NCI-H1694 treated with DMSO at 0.1 percent for 48 hours (cell line): ENCODE measurements at regions not wholly inside any gene's neighbourhood (a gene's known extent, or its start where the extent isn't known, plus 50 kb on each side); places are given as distances from the start of the nearest gene placed in this dataset.
"Not testable (repeated sequence)": the region's sequence is repeated elsewhere in the genome, so short reads cannot be mapped to it uniquely, and the experiment has no call there.

Experiments
- DNase-seq: peaks from one replicate; lab custom pipeline; 2025; lab: John Stamatoyannopoulos, UW

GRCh38 chr4:149986917-149987316, 91.3 kb upstream of the DCLK2 start:
- no peak for DNase-seq

DNA sequence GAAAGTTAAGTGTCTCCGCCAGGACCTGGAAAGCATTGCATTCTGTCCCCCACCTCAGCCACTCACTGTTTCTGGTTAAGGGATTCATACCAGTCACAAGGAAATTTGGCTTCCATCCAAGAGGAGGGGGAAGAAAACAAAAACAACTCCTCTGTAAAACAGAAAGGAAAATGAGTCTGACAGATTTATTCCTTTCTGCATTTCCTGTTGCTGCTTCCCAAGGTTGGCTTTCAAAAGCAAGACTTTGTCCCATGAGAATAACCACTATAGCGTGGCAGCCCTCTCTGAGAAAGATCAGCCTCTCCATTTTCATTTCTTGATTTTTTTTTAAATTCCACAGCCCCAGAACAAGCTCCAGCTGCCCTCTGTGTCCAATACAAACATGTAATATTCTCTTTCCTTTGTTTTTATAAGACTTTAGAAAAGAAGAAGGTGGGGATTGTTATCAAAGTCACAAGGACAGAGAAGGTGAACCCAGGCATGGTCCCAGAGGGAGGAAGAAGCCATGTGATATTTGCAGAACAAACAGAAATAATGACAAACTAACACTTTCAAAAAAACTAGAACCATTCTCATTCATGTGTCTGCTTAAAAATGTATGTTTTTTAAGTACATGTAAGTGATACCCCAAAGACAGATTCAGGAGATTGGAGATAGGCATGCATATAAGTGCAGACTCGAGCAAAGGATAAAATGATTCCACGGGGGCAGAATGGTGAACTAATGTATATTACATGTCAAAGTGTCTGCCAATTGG, 90.7 kb upstream of the DCLK2 start:
- peak; percentile 12 for DNase-seq

DNA sequence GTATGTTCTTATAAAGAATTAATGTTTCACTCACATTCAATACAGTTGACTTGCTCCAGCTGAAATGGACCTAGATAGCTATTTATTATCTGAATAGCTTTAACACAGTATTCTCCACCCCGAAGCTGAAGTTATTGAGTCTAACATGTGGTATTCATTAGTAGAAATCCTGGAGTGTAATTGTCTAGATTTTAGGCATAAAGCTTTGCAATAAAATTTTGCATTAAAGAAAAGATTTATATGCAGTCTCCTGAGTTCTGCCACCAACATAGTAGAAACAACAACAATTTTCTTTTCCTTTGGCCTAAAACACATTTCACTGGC, 90.2 kb upstream of the DCLK2 start:
- DNase-seq: no peak

DNA sequence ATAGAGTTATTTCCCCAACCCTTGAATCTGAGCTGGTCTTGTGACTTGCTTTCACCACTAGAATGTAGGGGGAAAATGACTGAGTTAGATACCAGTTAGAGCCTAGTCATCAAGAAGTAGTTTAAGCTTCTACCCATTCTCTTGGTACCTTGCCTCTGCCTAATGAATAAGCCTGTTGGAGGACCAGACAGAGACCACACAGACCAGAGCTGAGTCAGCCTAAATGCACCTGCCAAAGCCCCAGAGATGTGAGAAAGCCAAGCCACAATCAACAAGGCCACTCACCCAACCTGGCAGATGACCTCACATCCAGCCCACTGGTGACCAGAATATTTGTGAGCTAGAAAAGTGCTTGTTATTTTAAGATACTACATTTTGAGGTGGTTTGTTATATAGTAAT, 85.2 kb upstream of the DCLK2 start:
- DNase-seq: no peak

DNA sequence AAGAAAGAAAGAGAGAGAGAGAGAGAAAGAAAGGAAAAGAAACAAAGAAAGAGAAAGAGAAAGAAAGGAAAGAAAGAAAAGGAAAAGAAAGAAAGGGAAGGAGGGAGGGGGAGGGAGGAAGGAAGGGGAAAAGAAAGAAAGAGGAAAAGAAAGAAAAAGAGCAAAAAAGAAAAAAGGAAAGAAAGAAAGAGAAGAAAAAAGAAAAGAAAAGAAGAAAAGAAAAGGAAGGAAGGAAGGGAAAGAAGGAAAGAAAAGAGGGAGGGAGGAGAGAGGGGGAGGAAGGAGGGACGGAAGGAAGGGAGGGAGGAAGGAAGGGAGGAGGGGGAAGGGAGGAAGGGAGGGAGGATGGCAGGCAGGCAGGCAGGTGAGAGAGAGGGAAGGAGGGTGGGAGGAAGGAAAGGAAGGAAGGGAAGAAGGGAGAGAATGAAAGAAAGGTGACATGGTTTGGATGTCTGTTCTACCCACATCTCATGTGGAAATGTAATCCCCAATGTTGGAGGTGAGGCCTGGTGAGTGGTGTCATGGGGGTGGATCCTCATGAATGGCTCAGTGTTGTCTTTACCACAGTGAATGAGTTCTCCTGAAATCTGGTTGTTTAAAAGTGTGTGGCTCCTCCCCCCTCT, 83.0 kb upstream of the DCLK2 start:
- DNase-seq: no peak

- DNase-seq: no peak
Measured at GRCh38 chr4:149997881-149998421, 80.3 kb upstream of the DCLK2 start.

GRCh38 chr4:149999485-150000074, 78.7 kb upstream of the DCLK2 start:
- peak; percentile 74 for DNase-seq

DNA sequence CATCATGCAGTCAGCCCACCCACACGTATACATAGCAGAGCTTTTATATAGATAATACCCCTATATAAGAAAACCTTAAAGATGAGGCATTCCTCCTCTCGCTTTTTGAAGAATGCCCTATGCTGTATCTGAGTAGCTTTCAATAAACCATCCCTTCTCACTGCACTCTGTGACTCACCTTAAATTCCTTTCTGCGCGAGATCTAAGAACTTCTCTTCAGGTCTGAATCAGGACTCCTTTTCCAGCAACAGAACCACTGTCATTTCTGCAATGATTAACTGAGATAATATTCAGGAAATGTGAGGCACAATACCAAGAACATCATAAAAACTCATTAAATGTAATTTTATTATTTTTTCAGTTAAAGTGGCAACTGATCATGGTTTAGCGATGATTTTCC, 76.4 kb upstream of the DCLK2 start:
- no peak for DNase-seq

DNA sequence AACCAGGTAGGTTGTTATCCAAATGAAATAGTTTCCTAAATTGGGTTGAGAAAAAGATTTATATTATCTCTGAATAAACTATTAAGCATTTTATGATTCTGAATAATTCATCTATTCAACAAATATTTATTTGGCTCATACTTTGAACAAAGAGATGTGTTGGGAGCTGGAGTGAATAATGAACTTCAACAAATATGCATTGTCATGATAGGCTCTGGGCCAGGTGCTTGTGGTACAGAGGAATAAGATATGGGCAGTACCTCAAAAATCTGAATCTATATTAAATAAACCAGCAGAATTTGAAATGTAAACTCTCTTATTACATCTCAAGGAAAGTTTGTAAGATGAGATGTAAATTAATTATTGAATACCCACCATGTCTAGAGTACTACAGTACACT, 75.7 kb upstream of the DCLK2 start:
- DNase-seq: no peak

DNA sequence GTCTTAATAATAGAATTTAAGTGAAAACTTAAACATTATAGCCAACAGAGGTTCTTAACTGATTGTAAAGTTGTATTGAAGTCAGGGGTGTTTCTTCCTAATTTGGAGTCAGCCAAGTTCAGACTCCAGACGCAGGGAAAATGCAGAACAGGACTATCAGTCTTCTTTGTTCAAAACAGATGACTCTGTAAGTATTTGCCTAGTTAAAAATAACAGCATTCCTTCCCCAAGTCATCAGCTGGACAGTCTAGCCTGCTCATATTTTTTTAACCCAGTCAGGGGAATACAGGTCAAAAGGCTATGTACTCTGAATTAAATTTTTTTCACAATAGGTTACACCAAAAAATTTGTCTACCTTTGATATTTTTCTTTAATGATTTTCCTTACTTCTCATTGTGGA, 73.8 kb upstream of the DCLK2 start:
- DNase-seq: no peak

DNA sequence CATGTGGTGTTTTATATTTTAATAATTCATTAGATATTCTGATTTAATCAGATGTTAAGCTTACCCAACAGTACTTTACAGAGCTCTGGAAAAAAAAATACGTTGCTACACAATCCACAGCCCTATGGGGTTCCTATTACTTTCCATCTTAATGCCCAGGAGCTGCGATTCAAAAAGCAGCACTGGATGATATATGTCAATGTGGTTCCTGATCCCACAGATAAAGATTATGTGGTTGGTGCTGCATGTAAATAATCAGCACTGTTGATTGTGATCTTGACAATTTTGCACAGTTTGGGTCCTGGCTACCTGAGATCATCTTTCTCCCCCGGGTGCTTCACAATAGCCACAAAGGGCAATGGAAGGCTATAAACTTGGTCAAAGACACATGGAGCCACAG, 72.7 kb upstream of the DCLK2 start:
- DNase-seq: no peak

DNA sequence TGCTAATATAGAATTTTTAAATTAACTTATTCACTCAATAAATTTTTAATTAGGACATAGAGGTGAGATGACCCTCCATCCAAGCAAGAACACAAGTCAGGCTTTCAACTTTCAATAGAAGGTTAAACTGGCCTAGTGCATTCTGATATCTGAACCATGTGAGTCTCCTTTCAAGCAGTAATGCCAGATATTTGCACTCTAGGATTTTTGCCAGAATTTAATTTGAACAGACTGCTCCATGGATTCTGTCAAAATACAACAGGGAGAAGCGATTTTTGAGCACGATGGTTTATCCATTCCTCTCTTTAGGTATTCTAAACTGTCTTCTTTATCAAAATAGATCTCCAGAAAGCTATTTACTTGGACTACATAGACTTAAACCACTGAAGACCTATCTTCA, 72.0 kb upstream of the DCLK2 start:
- DNase-seq: peak; percentile 83

DNA sequence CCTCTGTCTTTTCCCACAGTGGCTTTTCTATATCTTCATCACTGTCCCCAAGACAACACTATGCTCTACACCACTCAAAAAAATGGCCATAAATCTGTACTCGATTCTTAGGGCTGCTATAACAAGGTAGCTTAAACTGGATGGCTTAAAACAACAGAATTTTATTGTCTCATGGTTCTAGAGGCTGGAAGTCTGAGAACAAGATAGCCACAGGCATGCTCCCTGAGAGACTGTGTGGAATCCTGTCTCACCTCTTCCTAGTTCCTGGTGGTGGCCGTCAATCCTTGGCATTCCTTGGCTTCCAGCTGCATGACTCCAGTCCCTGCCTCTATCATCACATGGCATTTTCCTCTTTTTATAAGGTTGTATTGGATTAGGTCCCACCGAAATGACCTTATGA, 70.7 kb upstream of the DCLK2 start:
- DNase-seq: no peak

DNA sequence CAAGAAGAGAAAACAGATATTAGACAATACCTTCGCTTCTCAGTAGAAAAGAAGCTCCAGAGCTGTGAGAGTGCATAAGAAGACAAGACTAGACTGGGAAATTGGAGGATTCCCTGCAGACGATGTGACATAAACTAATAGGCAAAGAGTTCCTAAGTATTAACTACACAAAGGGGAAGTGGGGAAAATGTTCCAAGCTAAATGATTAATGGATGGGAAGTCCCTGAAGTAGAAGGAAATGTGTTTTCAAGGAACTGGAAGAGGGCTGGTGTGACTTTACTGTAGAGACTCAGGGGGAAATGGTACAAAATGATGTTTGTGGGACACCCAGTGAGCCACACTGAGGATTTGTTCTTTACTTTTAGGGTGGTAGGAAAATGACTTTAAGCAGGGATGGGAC, 69.7 kb upstream of the DCLK2 start:
- no peak for DNase-seq

DNA sequence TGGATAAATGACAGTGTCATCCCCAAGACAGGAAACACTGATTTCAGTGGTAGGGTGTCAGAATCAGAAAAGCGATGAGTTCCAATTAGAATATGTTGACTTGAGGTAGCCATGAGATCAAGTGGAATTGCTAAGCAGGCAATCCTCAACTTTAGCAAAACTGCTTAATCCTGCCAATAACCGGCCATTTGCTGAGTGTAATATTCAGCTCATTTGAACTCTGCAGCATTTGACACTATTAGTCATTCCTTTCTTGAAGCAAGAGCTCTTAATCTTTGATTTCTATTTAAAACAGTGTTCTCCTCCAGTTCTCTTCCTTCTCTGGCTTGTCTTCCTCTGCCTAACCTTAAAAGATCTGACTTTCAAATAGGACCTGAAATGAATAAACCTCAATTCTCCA, 68.7 kb upstream of the DCLK2 start:
- no peak for DNase-seq

DNA sequence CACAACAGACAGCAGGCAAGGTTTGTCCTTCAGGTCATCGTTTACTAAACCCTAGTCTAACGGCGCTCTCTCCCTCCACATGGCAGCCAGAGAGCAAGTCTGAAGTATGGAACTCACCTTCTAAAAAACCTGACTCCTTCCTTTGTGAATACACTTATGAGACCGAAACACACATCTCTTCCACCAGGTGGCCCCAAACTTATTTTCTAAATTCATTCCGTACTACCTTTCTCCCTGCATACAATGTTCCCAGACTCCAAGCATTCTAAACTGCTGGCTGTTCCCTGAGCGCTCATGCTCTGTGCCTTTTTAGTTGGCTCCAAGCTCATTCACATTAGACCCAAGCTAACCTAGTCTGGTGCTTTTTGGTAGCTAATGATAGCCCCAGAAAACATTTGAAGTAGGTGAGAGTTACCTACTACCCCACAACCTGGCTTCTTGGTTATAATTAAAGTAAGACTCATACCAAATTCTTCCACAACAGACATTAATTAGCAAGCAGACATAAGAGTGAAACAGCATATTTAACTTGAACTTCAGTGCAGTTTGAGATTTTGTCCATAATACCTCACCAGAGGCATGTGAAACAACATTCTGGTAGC, 67.6 kb upstream of the DCLK2 start:
- DNase-seq: peak; percentile 65

DNA sequence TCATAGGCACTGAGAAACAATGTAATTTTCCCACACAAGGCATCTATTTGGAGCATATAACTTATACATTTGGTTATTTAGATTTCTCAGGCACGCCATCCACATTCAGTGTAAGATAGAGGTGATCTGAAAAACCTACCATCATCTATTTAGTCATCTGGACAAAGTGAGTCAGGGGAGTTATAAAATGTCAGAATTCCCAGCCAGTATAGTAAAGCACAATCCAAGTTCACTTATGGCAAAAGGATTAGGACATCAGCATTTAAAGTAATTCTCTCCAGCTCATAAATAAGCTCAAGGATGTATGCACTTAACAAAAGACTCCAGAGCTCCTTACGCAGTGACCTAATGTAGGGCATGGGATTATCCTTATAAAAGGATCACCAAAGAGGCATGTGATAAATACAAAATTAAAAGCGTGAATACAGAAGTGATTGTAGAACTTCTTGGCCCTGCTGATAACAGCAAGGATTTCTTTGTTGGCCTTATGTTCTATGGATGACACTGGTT, 65.3 kb upstream of the DCLK2 start:
- DNase-seq: no peak

GRCh38 chr4:150015910-150016309, 62.3 kb upstream of the DCLK2 start:
- DNase-seq: not testable (repeated sequence)

- DNase-seq: not testable (repeated sequence)
Measured at GRCh38 chr4:150016621-150017020, 61.6 kb upstream of the DCLK2 start.

DNA sequence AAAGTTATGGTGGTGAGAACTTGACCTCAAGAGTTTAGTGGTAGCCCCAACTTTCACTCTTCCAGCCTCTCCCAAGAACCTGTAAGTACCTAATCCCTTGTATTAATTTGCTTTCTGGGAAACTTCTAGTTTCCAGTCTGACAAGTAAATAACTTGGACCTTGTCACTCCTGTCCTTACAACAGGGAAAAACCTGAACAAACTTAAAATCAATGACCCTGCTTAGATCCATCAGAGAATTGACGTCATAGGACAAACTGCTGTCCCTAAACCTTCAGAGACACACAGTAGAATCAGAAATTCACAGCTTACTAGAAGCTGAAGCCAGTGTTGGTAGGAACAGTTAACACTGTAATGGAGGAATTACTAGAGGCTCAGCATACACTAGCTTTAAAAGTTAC, 60.0 kb upstream of the DCLK2 start:
- no peak for DNase-seq

- DNase-seq: no peak
Measured at GRCh38 chr4:150021483-150021882, 56.8 kb upstream of the DCLK2 start.

DNA sequence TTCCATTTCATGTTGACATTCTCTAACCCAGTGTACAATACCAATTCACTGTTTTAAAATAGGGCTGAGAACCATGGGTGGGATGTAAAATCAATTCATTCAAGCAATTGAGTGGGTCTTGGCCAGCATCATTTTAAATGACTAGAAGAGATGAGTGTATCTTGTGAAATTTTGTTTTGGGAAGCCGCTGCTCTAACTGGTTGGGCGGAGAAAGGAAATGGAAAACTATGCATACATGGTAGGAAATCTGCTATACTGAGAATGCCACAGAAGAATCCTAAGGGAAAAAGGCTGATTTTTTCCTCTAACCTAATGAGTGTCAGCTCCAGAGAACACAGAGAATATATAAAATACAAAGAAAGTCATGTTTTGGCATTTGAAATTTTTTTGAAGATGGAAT, 54.8 kb upstream of the DCLK2 start:
- no peak for DNase-seq

DNA sequence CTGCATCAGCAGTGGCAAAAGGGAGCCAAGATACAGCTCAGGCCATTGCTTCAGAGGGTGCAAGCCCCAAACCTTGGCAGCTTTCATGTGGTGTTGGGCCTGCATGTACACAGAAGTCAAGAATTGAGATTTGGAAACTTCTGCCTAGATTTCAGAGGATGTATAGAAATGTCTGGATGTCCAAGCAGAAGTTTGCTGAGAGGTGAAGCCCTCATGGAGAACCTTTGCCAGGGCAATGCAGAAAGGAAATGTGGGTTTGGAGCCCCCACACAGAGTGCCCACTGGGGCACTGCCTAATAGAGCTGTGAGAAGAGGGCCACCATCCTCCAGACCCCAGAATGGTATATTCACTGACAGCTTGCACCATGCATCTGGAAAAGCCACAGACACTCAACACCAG, 51.3 kb upstream of the DCLK2 start:
- DNase-seq: not testable (repeated sequence)
